GM19240 (cell line): ENCODE measurements at regions not wholly inside any gene's neighbourhood (a gene's known extent, or its start where the extent isn't known, plus 50 kb on each side); places are given as distances from the start of the nearest gene placed in this dataset.
"Not testable (repeated sequence)": the region's sequence is repeated elsewhere in the genome, so short reads cannot be mapped to it uniquely, and the experiment has no call there.

Experiments
- DNase-seq: peaks from one replicate; pipeline ENCODE4 v3.0.0; 2011; ENCODE audit warnings: low spot score; ENCODE audit not compliant: insufficient read length

GRCh38 chr5:124552526-124552925 lies 193.9 kb downstream of the ZNF608 start:
- no peak for DNase-seq

- no peak for DNase-seq
These were observed 194.5 kb downstream of the ZNF608 start for GRCh38 chr5:124551939-124552279.

GRCh38 chr5:124550731-124551130 lies 195.7 kb downstream of the ZNF608 start:
- DNase-seq, result no peak

GRCh38 chr5:124549891-124550436 lies 196.5 kb downstream of the ZNF608 start:
- DNase-seq, result no peak

- DNase-seq, result no peak
These were observed 199.8 kb downstream of the ZNF608 start for GRCh38 chr5:124546643-124547042.

GRCh38 chr5:124544366-124545055 lies 201.9 kb downstream of the ZNF608 start:
- peak; percentile 23 for DNase-seq

GRCh38 chr5:124538931-124539330 lies 207.5 kb downstream of the ZNF608 start:
- DNase-seq, result no peak

GRCh38 chr5:124538191-124538590 lies 208.2 kb downstream of the ZNF608 start:
- DNase-seq, result no peak

GRCh38 chr5:124537522-124537921 lies 208.9 kb downstream of the ZNF608 start:
- DNase-seq, result no peak

- no peak for DNase-seq
These were observed 209.3 kb downstream of the ZNF608 start for GRCh38 chr5:124537107-124537506.

- DNase-seq, result no peak
These were observed 210.1 kb downstream of the ZNF608 start for GRCh38 chr5:124536333-124536732.

GRCh38 chr5:124530916-124531315 lies 215.5 kb downstream of the ZNF608 start:
- no peak for DNase-seq

- no peak for DNase-seq
These were observed 217.6 kb downstream of the ZNF608 start for GRCh38 chr5:124528838-124529237.

GRCh38 chr5:124527220-124527991 lies 219.0 kb downstream of the ZNF608 start:
- DNase-seq, result no peak

- DNase-seq, result not testable (repeated sequence)
These were observed 220.4 kb downstream of the ZNF608 start for GRCh38 chr5:124526079-124526478.

GRCh38 chr5:124524552-124525232 lies 221.7 kb downstream of the ZNF608 start:
- DNase-seq, result peak; percentile 51

GRCh38 chr5:124523897-124524296 lies 222.5 kb downstream of the ZNF608 start:
- DNase-seq, result no peak

- DNase-seq, result no peak
These were observed 223.4 kb downstream of the ZNF608 start for GRCh38 chr5:124522992-124523391.

- DNase-seq, result no peak
These were observed 224.8 kb downstream of the ZNF608 start for GRCh38 chr5:124521461-124522230.

GRCh38 chr5:124519396-124519795 lies 227.0 kb downstream of the ZNF608 start:
- no peak for DNase-seq

GRCh38 chr5:124516567-124516966 lies 229.9 kb downstream of the ZNF608 start:
- no peak for DNase-seq
